Ectodermal cell (in vitro differentiated cells): ENCODE measurements at regions not wholly inside any gene's neighbourhood (a gene's known extent, or its start where the extent isn't known, plus 50 kb on each side); places are given as distances from the start of the nearest gene placed in this dataset.

Experiments
- H3K27ac ChIP-seq: 2 replicates; pipeline ENCODE4 v1.7.0; 2013; ENCODE audit warnings: mild to moderate bottlenecking, low read depth, low read length; ENCODE audit not compliant: insufficient read depth, poor library complexity, severe bottlenecking
- H3K27me3 ChIP-seq: 2 replicates; pipeline ENCODE4 v1.7.0; 2013; ENCODE audit warnings: mild to moderate bottlenecking, low read length; ENCODE audit not compliant: insufficient read depth, control insufficient read depth, poor library complexity, severe bottlenecking
- H3K36me3 ChIP-seq: one replicate; pipeline ENCODE4 v1.7.0; 2013; ENCODE audit warnings: low read length; ENCODE audit not compliant: control insufficient read depth, insufficient read depth
- H3K4me1 ChIP-seq: one replicate; pipeline ENCODE4 v1.7.0; 2013; ENCODE audit warnings: low read length; ENCODE audit not compliant: control insufficient read depth, insufficient read depth
- H3K4me3 ChIP-seq: 2 replicates; pipeline ENCODE4 v1.7.0; 2013; ENCODE audit warnings: low read depth, low read length, control low read depth; ENCODE audit not compliant: insufficient read depth
- H3K9me3 ChIP-seq: 2 replicates; pipeline ENCODE4 v1.7.0; 2013; ENCODE audit warnings: mild to moderate bottlenecking, low read length, moderate library complexity; ENCODE audit not compliant: control insufficient read depth
- WGBS, 2 experiments: methylation state at CpG; one replicate each; pipeline ENCODE4 v1.1.7; 2013; ENCODE audit warnings: missing lambda C conversion rate in 2 of 2; 5-methylcytosine and 5-hydroxymethylcytosine counted together

DNA sequence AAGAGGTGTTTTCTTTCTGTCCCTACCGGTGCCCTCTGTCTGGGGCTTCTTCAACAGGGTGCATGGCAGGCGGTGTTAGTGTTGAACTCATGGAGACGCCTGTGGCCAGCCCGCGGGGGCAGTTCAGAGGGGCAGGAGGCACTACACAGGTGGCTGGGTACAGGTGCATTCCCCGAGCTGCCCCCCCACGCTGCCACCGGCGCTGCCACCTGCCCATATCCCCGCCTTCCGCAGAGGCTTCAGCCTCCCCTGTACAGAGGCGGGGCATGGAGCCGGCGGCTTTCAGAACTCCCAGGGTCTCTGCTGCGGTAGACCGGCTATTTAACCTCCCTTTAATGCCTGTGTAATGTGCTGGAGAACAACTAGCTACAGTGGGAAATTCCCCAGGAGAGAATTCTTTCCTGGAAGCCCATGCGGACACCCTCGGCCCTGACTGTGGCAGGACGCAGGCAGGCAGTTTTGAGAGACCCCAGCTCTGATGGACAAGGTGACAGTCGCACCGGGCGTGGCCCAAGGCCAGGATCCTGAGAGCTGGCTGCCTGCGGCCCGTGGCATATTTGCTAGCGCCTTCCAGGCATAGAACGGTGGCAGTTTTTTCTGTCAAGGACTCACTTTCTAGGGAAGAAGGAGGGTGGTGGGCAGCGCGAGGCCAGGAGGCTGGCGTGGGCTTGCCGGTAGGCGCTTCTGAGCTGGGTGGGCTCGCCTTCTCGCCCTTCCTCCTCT lies 53.7 kb upstream of the ZNF32 start:
- H3K27me3 ChIP-seq = no peaks in the 10 kb centered on the region
- WGBS, 2 experiments = 93 to 95% methylated on average over 33 of the region's 33 CpGs

DNA sequence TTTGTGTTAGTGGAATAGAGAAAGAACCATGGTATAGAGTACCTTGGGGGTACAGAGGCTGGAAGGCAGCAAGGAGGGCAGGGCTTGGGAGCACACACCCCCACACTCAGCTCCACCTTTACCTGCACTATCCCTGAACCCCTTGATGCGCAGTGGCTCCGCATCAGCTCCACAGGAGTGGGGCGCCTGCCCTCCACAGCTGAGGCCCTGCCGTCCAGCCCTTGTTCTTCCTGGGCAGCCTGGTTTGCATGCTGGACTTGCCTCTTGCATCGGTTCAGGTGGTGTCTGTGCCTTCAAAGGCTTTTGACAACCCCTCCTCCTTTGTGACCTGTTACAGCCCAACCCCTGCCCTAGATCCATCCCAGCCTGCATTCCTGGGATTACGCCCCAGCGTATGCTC lies 52.6 kb upstream of the ZNF32 start:
- WGBS, 2 experiments = 91 to 96% methylated on average over 5 to 7 of the region's 7 CpGs
- Histone ChIP-seq H3K36me3 (no peaks in the 10 kb centered on the region), H3K4me3 (no peak overlapping the region), H3K9me3 (no peaks in the 10 kb centered on the region), H3K4me1 (no peaks in the 10 kb centered on the region), H3K27ac (no peak overlapping the region), H3K27me3 (no peaks in the 10 kb centered on the region)

More for the DNA sequence above, 53.7 kb upstream of the ZNF32 start:
- Histone ChIP-seq H3K9me3 (no peaks in the 10 kb centered on the region), H3K4me1 (no peaks in the 10 kb centered on the region), H3K27ac (no peak overlapping the region), H3K36me3 (no peaks in the 10 kb centered on the region), H3K4me3 (no peak overlapping the region)

DNA sequence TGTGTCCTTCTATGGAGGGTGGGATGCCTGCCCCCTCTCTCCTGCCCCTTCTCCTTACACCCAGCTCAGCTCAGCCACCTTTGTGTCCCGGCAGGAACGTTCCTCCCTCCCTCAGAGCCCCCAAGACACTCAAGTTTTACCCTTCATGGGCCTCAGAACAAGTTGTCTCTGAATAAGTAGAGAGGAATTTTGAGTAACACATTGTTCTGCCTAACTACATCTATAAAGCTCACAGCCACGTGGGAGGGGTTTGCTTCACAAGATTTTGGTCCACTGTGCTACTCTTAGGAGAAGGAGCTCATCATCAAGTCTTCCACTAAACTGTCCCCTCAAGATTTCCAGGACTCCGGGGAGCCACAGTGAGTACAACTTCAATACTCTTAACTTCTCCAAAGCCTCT lies 51.6 kb upstream of the ZNF32 start:
- no peaks in the 10 kb centered on the region for H3K9me3 ChIP-seq
- no peak overlapping the region for H3K27ac ChIP-seq
- no peaks in the 10 kb centered on the region for H3K27me3 ChIP-seq
- no peaks in the 10 kb centered on the region for H3K36me3 ChIP-seq
- H3K4me3 ChIP-seq = no peak overlapping the region
- WGBS, 2 experiments = 75 to 84% methylated on average over 2 to 4 of the region's 4 CpGs
- H3K4me1 ChIP-seq = no peaks in the 10 kb centered on the region

DNA sequence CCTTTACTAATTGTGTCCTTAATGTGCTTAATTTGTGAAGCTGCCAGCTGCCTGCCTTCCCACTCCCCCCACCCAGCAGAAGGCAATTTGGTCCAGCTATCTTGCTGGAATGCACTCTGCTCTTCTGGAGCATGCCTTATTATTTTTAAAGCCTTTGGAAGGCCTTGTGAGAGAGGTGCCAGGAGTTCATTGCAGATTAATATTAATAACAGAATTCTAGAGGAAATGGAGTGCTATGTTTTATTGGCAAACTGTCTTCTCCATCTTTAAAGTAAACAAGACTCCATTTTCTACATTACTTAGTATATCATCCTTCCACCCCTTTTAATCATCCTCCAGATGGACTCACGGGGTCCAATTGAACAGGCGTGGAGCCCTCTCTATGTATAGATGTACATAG lies 50.8 kb upstream of the ZNF32 start:
- H3K27ac ChIP-seq = no peak overlapping the region
- H3K36me3 ChIP-seq = no peaks in the 10 kb centered on the region
- H3K4me3 ChIP-seq = no peak overlapping the region
- 75 to 90% methylated on average over 2 of the region's 2 CpGs for WGBS, 2 experiments
- H3K4me1 ChIP-seq = no peaks in the 10 kb centered on the region
- no peaks in the 10 kb centered on the region for H3K9me3 ChIP-seq
- H3K27me3 ChIP-seq = no peaks in the 10 kb centered on the region
